ENCODE measurements at regions not wholly inside any gene's neighbourhood (a gene's known extent, or its start where the extent isn't known, plus 50 kb on each side); places are given as distances from the start of the nearest gene placed in this dataset.
A peak's percentile ranks its signal among the peaks of the same experiment; 100 is the strongest.

GRCh38 chr6:133778414-133779130 lies 110.3 kb upstream of the TCF21 start:
- intact Hi-C loops (cut with DNase I), result no loop called here
- Histone ChIP-seq H3K27ac (no peak overlapping the region), H3K36me3 (replicated peaks in 1 of 2) (no peaks in the 10 kb centered on the region)

GRCh38 chr6:133779916-133780695 lies 108.8 kb upstream of the TCF21 start:
- intact Hi-C loops (cut with DNase I), result no loop called here
- Histone ChIP-seq H3K4me3 (no peak overlapping the region), H3K4me1 (replicated peaks in 1 of 2) (peaks cover 0 to 4% of the 10 kb centered on the region in 2 donors), H3K27ac (no peak overlapping the region), H3K9me3 (replicated peaks in 1 of 3) (no peaks in the 10 kb centered on the region), H3K27me3 (no peaks in the 10 kb centered on the region), H3K36me3 (replicated peaks in 1 of 2) (no peaks in the 10 kb centered on the region)
- no peak for TF ChIP-seq POLR2A (IDR thresholded peaks at IDR 0.05)
- 82 to 89% (median 86%) methylated on average over 2 of the region's 2 CpGs for WGBS, 4 donors
- no peak for DNase-seq

More at GRCh38 chr6:133778414-133779130, 110.3 kb upstream of the TCF21 start:
- TF ChIP-seq, protein P1, sequence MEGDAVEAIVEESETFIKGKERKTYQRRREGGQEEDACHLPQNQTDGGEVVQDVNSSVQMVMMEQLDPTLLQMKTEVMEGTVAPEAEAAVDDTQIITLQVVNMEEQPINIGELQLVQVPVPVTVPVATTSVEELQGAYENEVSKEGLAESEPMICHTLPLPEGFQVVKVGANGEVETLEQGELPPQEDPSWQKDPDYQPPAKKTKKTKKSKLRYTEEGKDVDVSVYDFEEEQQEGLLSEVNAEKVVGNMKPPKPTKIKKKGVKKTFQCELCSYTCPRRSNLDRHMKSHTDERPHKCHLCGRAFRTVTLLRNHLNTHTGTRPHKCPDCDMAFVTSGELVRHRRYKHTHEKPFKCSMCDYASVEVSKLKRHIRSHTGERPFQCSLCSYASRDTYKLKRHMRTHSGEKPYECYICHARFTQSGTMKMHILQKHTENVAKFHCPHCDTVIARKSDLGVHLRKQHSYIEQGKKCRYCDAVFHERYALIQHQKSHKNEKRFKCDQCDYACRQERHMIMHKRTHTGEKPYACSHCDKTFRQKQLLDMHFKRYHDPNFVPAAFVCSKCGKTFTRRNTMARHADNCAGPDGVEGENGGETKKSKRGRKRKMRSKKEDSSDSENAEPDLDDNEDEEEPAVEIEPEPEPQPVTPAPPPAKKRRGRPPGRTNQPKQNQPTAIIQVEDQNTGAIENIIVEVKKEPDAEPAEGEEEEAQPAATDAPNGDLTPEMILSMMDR (IDR thresholded peaks at IDR 0.05), result no peak
- TF ChIP-seq POLR2A (IDR thresholded peaks at IDR 0.05), result no peak
- DNase-seq, result peak in 2 of 7 donors; percentile 16 to 20
- WGBS, 4 donors, result 43 to 50% (median 49%) methylated on average over 2 of the region's 2 CpGs
- no peaks in the 10 kb centered on the region for H3K27me3 ChIP-seq
- no peak overlapping the region for H3K4me3 ChIP-seq
- H3K4me1 ChIP-seq (replicated peaks in 1 of 2), result peaks cover 0 to 4% of the 10 kb centered on the region in 2 donors
- no peaks in the 10 kb centered on the region for H3K9me3 ChIP-seq (replicated peaks in 1 of 3)

DNA sequence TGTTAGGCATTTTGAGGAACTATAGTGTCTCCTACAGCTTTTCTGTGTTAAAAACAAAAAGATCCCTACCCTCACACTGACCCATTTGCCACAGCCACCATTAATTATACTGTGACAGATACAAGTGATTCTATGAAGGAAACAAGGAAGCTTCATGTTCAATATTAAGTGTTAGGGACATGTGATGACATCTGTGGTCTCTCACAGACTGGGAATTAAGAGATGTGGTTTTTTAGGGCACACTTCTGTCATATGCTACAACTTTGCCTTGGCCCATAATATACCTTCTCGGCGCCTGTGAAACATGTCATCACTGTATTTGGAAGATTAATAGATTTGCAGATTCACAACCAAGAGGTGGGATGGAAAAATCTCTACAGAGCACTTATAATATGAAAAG lies 102.9 kb upstream of the TCF21 start:
- H3K27ac ChIP-seq, result no peak overlapping the region
- no peaks in the 10 kb centered on the region for H3K9me3 ChIP-seq (replicated peaks in 1 of 3)
- no peak overlapping the region for H3K4me3 ChIP-seq
- no peaks in the 10 kb centered on the region for H3K36me3 ChIP-seq (replicated peaks in 1 of 2)
- no peaks in the 10 kb centered on the region for H3K4me1 ChIP-seq (replicated peaks in 1 of 2)
- no peaks in the 10 kb centered on the region for H3K27me3 ChIP-seq
- TF ChIP-seq POLR2A (IDR thresholded peaks at IDR 0.05), result no peak
- 89 to 93% (median 92%) methylated on average over 2 of the region's 2 CpGs for WGBS, 4 donors
- intact Hi-C loops (cut with DNase I), result no loop called here
- DNase-seq, result no peak

- Histone ChIP-seq H3K27me3 (no peaks in the 10 kb centered on the region), H3K4me1 (replicated peaks in 1 of 2) (no peaks in the 10 kb centered on the region), H3K36me3 (replicated peaks in 1 of 2) (no peaks in the 10 kb centered on the region), H3K4me3 (no peak overlapping the region), H3K27ac (no peak overlapping the region), H3K9me3 (replicated peaks in 1 of 3) (no peaks in the 10 kb centered on the region)
- no peak for DNase-seq
- TF ChIP-seq, protein P1 (IDR thresholded peaks at IDR 0.05), result no peak
- no peak for TF ChIP-seq POLR2A (IDR thresholded peaks at IDR 0.05)
- WGBS, 4 donors, result 68 to 80% (median 75%) methylated on average over 2 to 3 of the region's 3 CpGs
- intact Hi-C loops (cut with DNase I), result no loop called here
Observed at GRCh38 chr6:133787122-133787521, 101.8 kb upstream of the TCF21 start.

GRCh38 chr6:133787859-133788505 lies 100.9 kb upstream of the TCF21 start:
- H3K4me3 ChIP-seq, result no peak overlapping the region
- no peaks in the 10 kb centered on the region for H3K27me3 ChIP-seq
- TF ChIP-seq POLR2A (IDR thresholded peaks at IDR 0.05), result no peak
- TF ChIP-seq, protein P1 (IDR thresholded peaks at IDR 0.05), result no peak
- H3K27ac ChIP-seq, result no peak overlapping the region
- intact Hi-C loops (cut with DNase I), result no loop called here
- no peaks in the 10 kb centered on the region for H3K36me3 ChIP-seq (replicated peaks in 1 of 2)
- DNase-seq, result no peak
- H3K9me3 ChIP-seq (replicated peaks in 1 of 3), result no peaks in the 10 kb centered on the region
- WGBS, 4 donors, result 72 to 79% (median 76%) methylated on average over 4 of the region's 4 CpGs
- no peaks in the 10 kb centered on the region for H3K4me1 ChIP-seq (replicated peaks in 1 of 2)

Data from adrenal gland (tissue), 9 donors.